Testis (tissue), 2 donors: ENCODE measurements at regions not wholly inside any gene's neighbourhood (a gene's known extent, or its start where the extent isn't known, plus 50 kb on each side); places are given as distances from the start of the nearest gene placed in this dataset.

Experiments
- DNase-seq: peaks from one replicate; pipeline ENCODE4 v3.0.0-alpha.2; 2019
- H3K27ac ChIP-seq, 2 donors: fragments of 200-600 bp; sonication (generic); one replicate each; pipeline ENCODE4 v1.5.1; 2019
- H3K27me3 ChIP-seq: fragments of 200-600 bp; sonication (generic); one replicate; pipeline ENCODE4 v1.5.1; 2019
- H3K36me3 ChIP-seq: fragments of 200-600 bp; sonication (generic); one replicate; pipeline ENCODE4 v1.5.1; 2017; ENCODE audit warnings: low read depth; ENCODE audit errors: missing control alignments
- H3K4me1 ChIP-seq: fragments of 200-600 bp; sonication (generic); one replicate; pipeline ENCODE4 v1.5.1; 2019
- H3K4me3 ChIP-seq, 2 donors: fragments of 200-600 bp; sonication (generic); one replicate each; pipeline ENCODE4 v1.5.1; 2017 to 2019
- H3K9me3 ChIP-seq: fragments of 200-600 bp; sonication (generic); one replicate; pipeline ENCODE4 v1.5.1; 2017
- POLR2A ChIP-seq: fragments of 450-650 bp; IDR thresholded peaks from one replicate; pipeline ENCODE4 v1.6.1; 2017; ENCODE audit warnings: antibody characterized with exemption, mild to moderate bottlenecking, moderate library complexity
- WGBS, 2 donors: methylation state at CpG; one replicate each; pipeline ENCODE4 v1.1.5; 2018; 5-methylcytosine and 5-hydroxymethylcytosine counted together
- intact Hi-C: fragments of 100-400 bp; cut with DNase I; formaldehyde crosslinking; loops from one replicate; pipeline ENCODE4 v1.15.1; 2023; ENCODE audit warnings: low total_unique reads
- TF ChIP-seq, protein P1 (sequence below), 3 experiments: fragments of 450-650 bp in 2 of 3; fragments of 200-600 bp in 1 of 3; sonication (generic) in 1 of 3; IDR thresholded peaks; one replicate each; pipeline ENCODE4 v1.5.1; 2016 to 2019; ENCODE audit warnings: antibody characterized with exemption in 3 of 3, mild to moderate bottlenecking in 2 of 3, moderate library complexity in 1 of 3

DNA sequence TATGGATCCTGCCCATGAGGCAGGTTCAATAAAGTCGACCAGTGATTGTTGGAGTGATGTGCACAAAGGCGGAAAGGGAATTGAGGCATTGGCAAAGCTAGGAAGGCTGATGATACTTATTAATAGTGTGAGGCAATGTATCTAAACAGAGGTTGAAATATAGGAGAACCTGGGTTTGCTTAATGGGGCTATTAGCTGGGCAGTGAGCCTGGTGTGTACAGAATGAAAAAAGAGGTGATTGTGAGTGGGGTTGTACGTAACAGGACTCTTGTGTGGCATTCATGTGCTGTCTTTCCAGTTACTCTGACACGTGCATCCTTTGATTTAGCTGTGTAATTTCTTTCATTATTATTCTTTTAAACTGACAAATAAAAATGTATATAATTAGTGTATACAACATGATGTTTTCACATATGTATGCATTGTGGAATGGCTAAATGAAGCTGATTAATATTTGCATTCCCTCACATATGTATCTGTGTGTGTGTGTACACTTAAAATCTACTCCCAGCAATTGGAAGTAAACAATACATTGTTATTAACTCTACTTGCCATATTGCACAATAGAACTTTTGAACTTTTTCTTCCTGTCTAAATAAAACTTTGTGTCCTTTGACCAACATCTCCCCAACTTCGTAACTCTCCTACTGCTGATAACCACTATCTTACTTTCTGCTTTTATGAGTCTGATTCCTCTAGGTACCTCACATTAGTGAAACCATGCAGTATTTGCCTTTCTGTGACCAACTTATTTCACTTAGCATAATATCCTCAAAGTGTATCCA, 220.5 kb upstream of the SLC35B3 start:
- intact Hi-C loops = no loop called here
- Histone ChIP-seq H3K27me3 (no peaks in the 10 kb centered on the region), H3K4me3 (no peak overlapping the region), H3K4me1 (no peaks in the 10 kb centered on the region), H3K27ac (no peak overlapping the region), H3K36me3 (no peaks in the 10 kb centered on the region), H3K9me3 (no peaks in the 10 kb centered on the region)
- no peak for DNase-seq
- TF ChIP-seq, protein P1, sequence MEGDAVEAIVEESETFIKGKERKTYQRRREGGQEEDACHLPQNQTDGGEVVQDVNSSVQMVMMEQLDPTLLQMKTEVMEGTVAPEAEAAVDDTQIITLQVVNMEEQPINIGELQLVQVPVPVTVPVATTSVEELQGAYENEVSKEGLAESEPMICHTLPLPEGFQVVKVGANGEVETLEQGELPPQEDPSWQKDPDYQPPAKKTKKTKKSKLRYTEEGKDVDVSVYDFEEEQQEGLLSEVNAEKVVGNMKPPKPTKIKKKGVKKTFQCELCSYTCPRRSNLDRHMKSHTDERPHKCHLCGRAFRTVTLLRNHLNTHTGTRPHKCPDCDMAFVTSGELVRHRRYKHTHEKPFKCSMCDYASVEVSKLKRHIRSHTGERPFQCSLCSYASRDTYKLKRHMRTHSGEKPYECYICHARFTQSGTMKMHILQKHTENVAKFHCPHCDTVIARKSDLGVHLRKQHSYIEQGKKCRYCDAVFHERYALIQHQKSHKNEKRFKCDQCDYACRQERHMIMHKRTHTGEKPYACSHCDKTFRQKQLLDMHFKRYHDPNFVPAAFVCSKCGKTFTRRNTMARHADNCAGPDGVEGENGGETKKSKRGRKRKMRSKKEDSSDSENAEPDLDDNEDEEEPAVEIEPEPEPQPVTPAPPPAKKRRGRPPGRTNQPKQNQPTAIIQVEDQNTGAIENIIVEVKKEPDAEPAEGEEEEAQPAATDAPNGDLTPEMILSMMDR (IDR thresholded peaks at IDR 0.05) = no peak
- TF ChIP-seq POLR2A = no peak
- 78 to 86% methylated on average over 5 of the region's 5 CpGs for WGBS, 2 donors

DNA sequence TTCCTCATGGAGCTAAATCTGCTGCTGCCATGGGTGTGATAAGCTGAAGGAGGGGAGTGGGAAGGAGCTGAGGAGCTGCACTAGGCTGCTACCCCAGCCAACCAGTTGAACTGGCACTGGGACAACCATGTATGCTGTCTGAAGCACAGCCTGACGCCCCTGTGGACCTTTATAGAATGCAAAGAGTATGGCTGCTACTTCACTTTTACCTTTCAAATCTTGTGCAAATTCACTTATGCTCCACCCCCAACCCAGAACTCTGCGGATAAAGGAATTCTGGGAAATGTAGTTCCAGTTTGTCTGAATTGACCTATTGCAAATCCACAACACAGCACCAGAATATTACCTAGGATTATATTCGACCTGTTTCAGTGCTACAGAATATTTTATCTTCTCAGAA, 217.4 kb upstream of the SLC35B3 start:
- no peaks in the 10 kb centered on the region for H3K36me3 ChIP-seq
- no peaks in the 10 kb centered on the region for H3K27me3 ChIP-seq
- no peak overlapping the region for H3K27ac ChIP-seq
- no peaks in the 10 kb centered on the region for H3K9me3 ChIP-seq
- no peak for DNase-seq
- intact Hi-C loops = no loop called here
- H3K4me1 ChIP-seq = no peaks in the 10 kb centered on the region
- no peak overlapping the region for H3K4me3 ChIP-seq
- TF ChIP-seq, protein P1 (IDR thresholded peaks at IDR 0.05) = no peak
- 65 to 69% methylated on average over 3 of the region's 3 CpGs for WGBS, 2 donors

DNA sequence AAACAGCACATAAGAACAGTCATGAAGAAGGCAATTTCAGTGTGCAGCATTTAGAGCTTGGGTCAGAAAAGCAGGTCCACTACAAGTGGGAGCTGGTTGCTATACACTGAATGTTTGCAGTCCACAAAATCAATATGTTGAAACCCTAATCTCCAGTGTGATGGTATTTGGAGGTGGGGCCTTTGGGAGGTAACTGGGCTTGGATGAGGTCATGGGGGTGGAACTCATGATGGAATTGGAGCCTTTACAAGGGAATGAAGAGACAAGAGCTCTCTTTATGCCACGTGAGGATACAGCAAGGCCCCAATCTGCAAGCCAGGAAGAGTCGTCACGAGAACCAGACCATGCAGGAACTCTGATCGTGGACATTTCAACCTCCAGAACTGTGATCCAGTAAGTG, 216.7 kb upstream of the SLC35B3 start:
- Histone ChIP-seq H3K4me3 (no peak overlapping the region), H3K36me3 (no peaks in the 10 kb centered on the region), H3K27me3 (no peaks in the 10 kb centered on the region), H3K27ac (no peak overlapping the region), H3K9me3 (no peaks in the 10 kb centered on the region), H3K4me1 (no peaks in the 10 kb centered on the region)
- 86 to 92% methylated on average over 4 of the region's 4 CpGs for WGBS, 2 donors
- DNase-seq = no peak
- intact Hi-C loops = no loop called here
- TF ChIP-seq, protein P1 (IDR thresholded peaks at IDR 0.05) = no peak
- TF ChIP-seq POLR2A = no peak

- intact Hi-C loops = no loop called here
- peak; percentile 23 for DNase-seq
- H3K27me3 ChIP-seq = no peaks in the 10 kb centered on the region
- TF ChIP-seq, protein P1 (IDR thresholded peaks at IDR 0.05) = no peak
- no peak for TF ChIP-seq POLR2A
- no peaks in the 10 kb centered on the region for H3K9me3 ChIP-seq
- 61 to 80% methylated on average over 3 of the region's 3 CpGs for WGBS, 2 donors
- H3K4me1 ChIP-seq = no peaks in the 10 kb centered on the region
- H3K27ac ChIP-seq = no peak overlapping the region
- H3K36me3 ChIP-seq = no peaks in the 10 kb centered on the region
- H3K4me3 ChIP-seq = no peak overlapping the region
Observed at GRCh38 chr6:8645212-8645611, 209.9 kb upstream of the SLC35B3 start.

GRCh38 chr6:8644306-8644705, 209.0 kb upstream of the SLC35B3 start:
- Histone ChIP-seq H3K36me3 (no peaks in the 10 kb centered on the region), H3K27ac (no peak overlapping the region), H3K27me3 (no peaks in the 10 kb centered on the region), H3K4me3 (no peak overlapping the region), H3K9me3 (no peaks in the 10 kb centered on the region), H3K4me1 (no peaks in the 10 kb centered on the region)
- WGBS, 2 donors = 76 to 92% methylated on average over 6 of the region's 6 CpGs
- no peak for TF ChIP-seq POLR2A
- TF ChIP-seq, protein P1 (IDR thresholded peaks at IDR 0.05) = no peak
- intact Hi-C loops = no loop called here
- peak; percentile 41 for DNase-seq
